ENCODE measurements at regions not wholly inside any gene's neighbourhood (a gene's known extent, or its start where the extent isn't known, plus 50 kb on each side); places are given as distances from the start of the nearest gene placed in this dataset.

- TF ChIP-seq, protein P1, sequence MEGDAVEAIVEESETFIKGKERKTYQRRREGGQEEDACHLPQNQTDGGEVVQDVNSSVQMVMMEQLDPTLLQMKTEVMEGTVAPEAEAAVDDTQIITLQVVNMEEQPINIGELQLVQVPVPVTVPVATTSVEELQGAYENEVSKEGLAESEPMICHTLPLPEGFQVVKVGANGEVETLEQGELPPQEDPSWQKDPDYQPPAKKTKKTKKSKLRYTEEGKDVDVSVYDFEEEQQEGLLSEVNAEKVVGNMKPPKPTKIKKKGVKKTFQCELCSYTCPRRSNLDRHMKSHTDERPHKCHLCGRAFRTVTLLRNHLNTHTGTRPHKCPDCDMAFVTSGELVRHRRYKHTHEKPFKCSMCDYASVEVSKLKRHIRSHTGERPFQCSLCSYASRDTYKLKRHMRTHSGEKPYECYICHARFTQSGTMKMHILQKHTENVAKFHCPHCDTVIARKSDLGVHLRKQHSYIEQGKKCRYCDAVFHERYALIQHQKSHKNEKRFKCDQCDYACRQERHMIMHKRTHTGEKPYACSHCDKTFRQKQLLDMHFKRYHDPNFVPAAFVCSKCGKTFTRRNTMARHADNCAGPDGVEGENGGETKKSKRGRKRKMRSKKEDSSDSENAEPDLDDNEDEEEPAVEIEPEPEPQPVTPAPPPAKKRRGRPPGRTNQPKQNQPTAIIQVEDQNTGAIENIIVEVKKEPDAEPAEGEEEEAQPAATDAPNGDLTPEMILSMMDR (IDR thresholded peaks at IDR 0.05): no peak
- TF ChIP-seq POLR2A (IDR thresholded peaks at IDR 0.05): no peak
- TF ChIP-seq POLR2AphosphoS5 (IDR thresholded peaks at IDR 0.05): no peak
Measured at GRCh38 chr6:134425513-134425912, 107.6 kb upstream of the SGK1 start.

All from transverse colon (tissue), 4 donors.